Stomach (tissue), 8 donors: ENCODE measurements at regions not wholly inside any gene's neighbourhood (a gene's known extent, or its start where the extent isn't known, plus 50 kb on each side); places are given as distances from the start of the nearest gene placed in this dataset.

Experiments used
- DNase-seq, 2 donors: peaks; one replicate each; pipeline versions ENCODE4 v3.0.0 to v3.0.0-alpha.2; 2013 to 2019
- H3K27ac ChIP-seq, 5 donors: fragments of 200-600 bp in 4 of 5; sonication (generic) in 4 of 5; one replicate each; pipeline ENCODE4 v1.5.1; 2013 to 2019; ENCODE audit warnings: mild to moderate bottlenecking in 1 of 5, moderate library complexity in 1 of 5
- H3K27me3 ChIP-seq, 3 donors: fragments of 200-600 bp; sonication (generic); one replicate each; pipeline ENCODE4 v1.5.1; 2017 to 2019; ENCODE audit warnings: mixed run types in 1 of 3
- H3K36me3 ChIP-seq, 4 donors: fragments of 200-600 bp; sonication (generic); 1 replicate in 3 of 4; 2 replicates in 1 of 4; pipeline ENCODE4 v1.5.1; 2016 to 2019
- H3K4me1 ChIP-seq, 4 donors: fragments of 200-600 bp; sonication (generic); one replicate each; pipeline ENCODE4 v1.5.1; 2016 to 2019
- H3K4me3 ChIP-seq, 4 donors: fragments of 200-600 bp; sonication (generic) in 3 of 4; one replicate each; pipeline ENCODE4 v1.5.1; 2016 to 2019; ENCODE audit warnings: mild to moderate bottlenecking in 1 of 4
- H3K9me3 ChIP-seq, 4 donors: fragments of 200-600 bp; sonication (generic); one replicate each; pipeline ENCODE4 v1.5.1; 2016 to 2019
- EP300 ChIP-seq: sonication (generic); formaldehyde crosslinking; IDR thresholded peaks from one replicate; pipeline ENCODE4 v1.6.1; 2017; ENCODE audit warnings: antibody characterized with exemption
- POLR2A ChIP-seq, 4 donors: fragments of 450-650 bp; IDR thresholded peaks; one replicate each; pipeline ENCODE4 v1.6.1; 2016; ENCODE audit warnings: antibody characterized with exemption in 4 of 4, control low read depth in 2 of 4, mild to moderate bottlenecking in 1 of 4, moderate library complexity in 1 of 4
- POLR2AphosphoS5 ChIP-seq, 3 donors: sonication (generic); formaldehyde crosslinking; IDR thresholded peaks; one replicate each; pipeline ENCODE4 v1.6.1; 2016; ENCODE audit warnings: antibody characterized with exemption in 3 of 3
- WGBS, 5 donors: extraction: QIAGEN DNeasy Blood & Tissue Kit in 3 of 5; methylation state at CpG; one replicate each; pipeline versions ENCODE4 v1.1.5 to v1.1.7; 2013 to 2018; 5-methylcytosine and 5-hydroxymethylcytosine counted together
- intact Hi-C: fragments of 100-400 bp; cut with DNase I; formaldehyde crosslinking; loops from one replicate; pipeline ENCODE4 v1.15.1; 2023; ENCODE audit warnings: low total_unique reads
- TF ChIP-seq, protein P1 (sequence below), 7 experiments: fragments of 450-650 bp in 4 of 7; fragments of 200-600 bp in 3 of 7; sonication (generic) in 3 of 7; IDR thresholded peaks; one replicate each; pipeline ENCODE4 v1.5.1; 2016 to 2019; ENCODE audit warnings: antibody characterized with exemption in 7 of 7, control low read depth in 2 of 7, mild to moderate bottlenecking in 1 of 7
- donor health status: healthy with polysubstance abuse.
- donor health status: Bipolar disorder and iron deficiency.
- donor health status: healthy.

DNA sequence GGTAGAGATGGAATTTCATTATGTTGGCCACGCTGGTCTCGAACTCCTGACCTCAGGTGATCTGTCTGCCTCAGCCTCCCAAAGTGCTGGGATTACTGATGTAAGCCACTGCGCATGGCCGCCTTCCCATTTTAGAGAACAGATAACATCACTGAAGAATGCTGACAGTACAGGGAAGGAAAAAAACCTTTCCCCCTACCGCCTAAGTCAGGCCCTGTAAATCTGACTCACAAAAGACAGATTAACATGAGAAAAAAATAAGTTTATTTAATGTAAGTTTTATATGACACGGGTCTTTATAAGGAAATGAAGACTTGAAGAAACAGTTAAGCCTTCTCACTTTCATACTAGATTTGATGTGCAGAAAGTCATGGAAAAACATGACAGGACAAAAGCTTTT, 227.2 kb upstream of the ZNF608 start:
- intact Hi-C loops, result no loop called here
- DNase-seq, result no peak
- Histone ChIP-seq H3K9me3 (peaks cover 0 to 8% (median 0%) of the 10 kb centered on the region in 4 donors), H3K4me3 (no peak overlapping the region), H3K27me3 (no peaks in the 10 kb centered on the region), H3K27ac (no peak overlapping the region), H3K4me1 (peaks cover 0 to under 1% (median 0%) of the 10 kb centered on the region in 4 donors), H3K36me3 (no peaks in the 10 kb centered on the region)
- 89 to 93% (median 90%) methylated on average over 6 of the region's 6 CpGs for WGBS, 5 donors
- TF ChIP-seq EP300 (no peak), POLR2A (IDR thresholded peaks at IDR 0.05) (no peak), POLR2AphosphoS5 (IDR thresholded peaks at IDR 0.05) (no peak)
- TF ChIP-seq, protein P1, sequence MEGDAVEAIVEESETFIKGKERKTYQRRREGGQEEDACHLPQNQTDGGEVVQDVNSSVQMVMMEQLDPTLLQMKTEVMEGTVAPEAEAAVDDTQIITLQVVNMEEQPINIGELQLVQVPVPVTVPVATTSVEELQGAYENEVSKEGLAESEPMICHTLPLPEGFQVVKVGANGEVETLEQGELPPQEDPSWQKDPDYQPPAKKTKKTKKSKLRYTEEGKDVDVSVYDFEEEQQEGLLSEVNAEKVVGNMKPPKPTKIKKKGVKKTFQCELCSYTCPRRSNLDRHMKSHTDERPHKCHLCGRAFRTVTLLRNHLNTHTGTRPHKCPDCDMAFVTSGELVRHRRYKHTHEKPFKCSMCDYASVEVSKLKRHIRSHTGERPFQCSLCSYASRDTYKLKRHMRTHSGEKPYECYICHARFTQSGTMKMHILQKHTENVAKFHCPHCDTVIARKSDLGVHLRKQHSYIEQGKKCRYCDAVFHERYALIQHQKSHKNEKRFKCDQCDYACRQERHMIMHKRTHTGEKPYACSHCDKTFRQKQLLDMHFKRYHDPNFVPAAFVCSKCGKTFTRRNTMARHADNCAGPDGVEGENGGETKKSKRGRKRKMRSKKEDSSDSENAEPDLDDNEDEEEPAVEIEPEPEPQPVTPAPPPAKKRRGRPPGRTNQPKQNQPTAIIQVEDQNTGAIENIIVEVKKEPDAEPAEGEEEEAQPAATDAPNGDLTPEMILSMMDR (IDR thresholded peaks at IDR 0.05), result no peak

DNA sequence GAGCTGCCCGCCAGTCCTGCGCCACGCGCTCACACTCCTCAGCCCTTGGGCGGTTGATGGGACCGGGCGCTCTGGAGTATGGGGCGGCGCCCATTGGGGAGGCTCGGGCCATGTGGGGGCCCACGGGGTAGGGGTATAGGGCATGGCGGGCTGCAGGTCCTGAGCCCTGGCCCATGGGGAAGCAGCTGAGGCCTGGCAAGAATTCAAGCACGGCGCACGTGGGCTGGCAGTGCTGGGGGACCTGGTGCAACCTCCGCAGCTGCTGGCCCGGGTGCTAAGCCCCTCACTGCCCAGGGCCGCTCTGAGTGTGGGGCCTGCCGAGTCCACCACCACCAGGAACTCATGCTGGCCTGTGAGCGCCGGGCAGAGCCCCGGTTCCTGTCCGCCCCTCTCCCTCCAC, 229.6 kb upstream of the ZNF608 start:
- peaks cover 0 to 8% (median 0%) of the 10 kb centered on the region in 4 donors for H3K9me3 ChIP-seq
- DNase-seq, result no peak
- H3K4me3 ChIP-seq, result no peak overlapping the region
- peaks cover 0 to 22% (median 13%) of the 10 kb centered on the region in 4 donors for H3K4me1 ChIP-seq
- no peaks in the 10 kb centered on the region for H3K27me3 ChIP-seq
- no peak for TF ChIP-seq POLR2AphosphoS5 (IDR thresholded peaks at IDR 0.05)
- no peaks in the 10 kb centered on the region for H3K36me3 ChIP-seq
- no peak overlapping the region for H3K27ac ChIP-seq
- intact Hi-C loops, result no loop called here
- 91 to 99% (median 96%) methylated on average over 16 to 23 of the region's 23 CpGs for WGBS, 5 donors

DNA sequence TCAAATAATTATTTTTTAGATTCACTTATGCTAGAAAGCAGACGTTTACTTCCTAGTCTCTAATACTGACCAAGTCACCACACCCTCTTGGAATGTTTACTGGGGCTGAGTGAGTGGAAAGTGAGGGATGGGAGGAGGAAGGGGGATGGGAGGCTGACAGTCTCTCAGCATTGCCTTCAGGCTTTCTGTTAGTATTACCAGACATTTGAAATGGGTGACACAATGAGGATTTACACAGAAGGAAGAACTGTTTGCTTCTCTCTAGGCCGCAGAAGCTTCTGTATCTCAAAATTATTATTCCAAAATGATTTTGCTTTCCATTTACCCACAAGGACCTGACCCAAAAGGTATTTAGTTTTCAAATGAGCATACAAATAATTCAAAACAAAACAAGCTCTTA, 232.8 kb upstream of the ZNF608 start:
- 32 to 46% (median 36%) methylated on average over 2 of the region's 2 CpGs for WGBS, 5 donors
- H3K4me3 ChIP-seq, result no peak overlapping the region
- H3K36me3 ChIP-seq, result no peaks in the 10 kb centered on the region
- H3K27me3 ChIP-seq, result no peaks in the 10 kb centered on the region
- intact Hi-C loops, result no loop called here
- H3K4me1 ChIP-seq, result peaks cover 0 to 30% (median 13%) of the 10 kb centered on the region in 4 donors
- TF ChIP-seq POLR2AphosphoS5 (IDR thresholded peaks at IDR 0.05) (no peak), EP300 (no peak), POLR2A (IDR thresholded peaks at IDR 0.05) (no peak)
- TF ChIP-seq, protein P1 (IDR thresholded peaks at IDR 0.05), result no peak
- H3K9me3 ChIP-seq, result peaks cover 0 to 16% (median 3%) of the 10 kb centered on the region in 4 donors
- H3K27ac ChIP-seq, result peak overlapping the region in 3 of 5 donors; percentile 10 to 44 (median 31)
- DNase-seq, result peak in 1 of 2 donors; percentile 78

GRCh38 chr5:124980163-124980941, 233.9 kb upstream of the ZNF608 start:
- Histone ChIP-seq H3K4me3 (no peak overlapping the region), H3K4me1 (peaks cover 0 to 30% (median 13%) of the 10 kb centered on the region in 4 donors), H3K36me3 (no peaks in the 10 kb centered on the region), H3K27ac (peak overlapping the region in 1 of 5 donors; percentile 44), H3K27me3 (no peaks in the 10 kb centered on the region), H3K9me3 (peaks cover 0 to 17% (median 3%) of the 10 kb centered on the region in 4 donors)
- intact Hi-C loops, result no loop called here
- WGBS, 5 donors, result 42 to 61% (median 48%) methylated on average over 9 of the region's 9 CpGs
- no peak for DNase-seq
- TF ChIP-seq, protein P1 (IDR thresholded peaks at IDR 0.05), result no peak
- no peak for TF ChIP-seq EP300
- TF ChIP-seq POLR2A (IDR thresholded peaks at IDR 0.05), result no peak
- no peak for TF ChIP-seq POLR2AphosphoS5 (IDR thresholded peaks at IDR 0.05)

DNA sequence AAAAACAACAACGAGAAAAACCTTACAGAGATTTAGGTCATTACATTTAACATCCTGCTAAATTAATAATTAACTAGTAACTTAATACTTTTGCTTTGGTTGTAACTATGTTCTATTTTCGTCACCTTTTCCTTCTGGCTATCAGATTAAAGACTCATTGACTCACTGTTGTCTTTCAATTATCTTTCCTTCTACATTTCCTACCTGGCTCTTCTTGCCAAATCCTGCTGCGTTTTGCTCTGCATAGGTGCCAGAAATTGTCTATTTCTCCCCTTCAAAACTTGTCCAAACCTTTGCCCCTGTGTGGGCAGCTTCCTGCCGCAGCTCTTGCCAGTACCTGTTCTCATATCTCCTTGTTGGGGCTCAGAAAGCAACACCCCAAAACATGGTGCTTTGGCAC, 235.5 kb upstream of the ZNF608 start:
- whole genome bisulfite sequencing, 5 donors, result 34 to 59% (median 34%) methylated on average over 4 of the region's 4 CpGs
- TF ChIP-seq POLR2AphosphoS5 (IDR thresholded peaks at IDR 0.05) (no peak), EP300 (no peak), POLR2A (IDR thresholded peaks at IDR 0.05) (no peak)
- TF ChIP-seq, protein P1 (IDR thresholded peaks at IDR 0.05), result no peak
- H3K4me3 ChIP-seq, result no peak overlapping the region
- H3K36me3 ChIP-seq, result no peaks in the 10 kb centered on the region
- peaks cover 0 to 30% (median 13%) of the 10 kb centered on the region in 4 donors for H3K4me1 ChIP-seq
- intact Hi-C loops, result no loop called here
- H3K9me3 ChIP-seq, result peaks cover 0 to 10% (median 3%) of the 10 kb centered on the region in 4 donors
- peak overlapping the region in 4 of 5 donors; percentile 32 to 78 (median 50) for H3K27ac ChIP-seq
- peak in 1 of 2 donors; percentile 47 for DNase-seq
- no peaks in the 10 kb centered on the region for H3K27me3 ChIP-seq
